ENCODE measurements at regions not wholly inside any gene's neighbourhood (a gene's known extent, or its start where the extent isn't known, plus 50 kb on each side); places are given as distances from the start of the nearest gene placed in this dataset.
"Not testable (repeated sequence)": the region's sequence is repeated elsewhere in the genome, so short reads cannot be mapped to it uniquely, and the experiment has no call there.

DNA sequence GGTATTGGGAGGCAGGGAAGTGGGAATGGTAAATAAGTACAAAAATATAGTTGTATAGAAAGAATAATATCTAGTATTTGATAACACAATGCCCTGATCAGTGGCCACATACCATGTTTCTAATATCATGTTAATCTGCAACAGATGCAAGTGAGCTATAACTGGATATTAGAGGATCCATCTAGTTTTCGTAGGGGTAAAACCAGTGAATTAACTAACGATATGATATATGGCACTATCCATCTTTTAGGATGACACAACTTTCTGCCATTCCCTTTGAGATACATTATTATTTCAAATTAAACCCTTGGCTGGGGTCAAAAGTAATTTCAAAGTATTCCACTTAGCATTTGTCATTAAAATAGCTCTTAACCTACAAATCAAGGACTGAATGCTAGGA is 1686.2 kb downstream of the SLITRK1 start:
- DNase-seq (ENCODE audit: low spot score) = no peak
- TF ChIP-seq, protein P1, sequence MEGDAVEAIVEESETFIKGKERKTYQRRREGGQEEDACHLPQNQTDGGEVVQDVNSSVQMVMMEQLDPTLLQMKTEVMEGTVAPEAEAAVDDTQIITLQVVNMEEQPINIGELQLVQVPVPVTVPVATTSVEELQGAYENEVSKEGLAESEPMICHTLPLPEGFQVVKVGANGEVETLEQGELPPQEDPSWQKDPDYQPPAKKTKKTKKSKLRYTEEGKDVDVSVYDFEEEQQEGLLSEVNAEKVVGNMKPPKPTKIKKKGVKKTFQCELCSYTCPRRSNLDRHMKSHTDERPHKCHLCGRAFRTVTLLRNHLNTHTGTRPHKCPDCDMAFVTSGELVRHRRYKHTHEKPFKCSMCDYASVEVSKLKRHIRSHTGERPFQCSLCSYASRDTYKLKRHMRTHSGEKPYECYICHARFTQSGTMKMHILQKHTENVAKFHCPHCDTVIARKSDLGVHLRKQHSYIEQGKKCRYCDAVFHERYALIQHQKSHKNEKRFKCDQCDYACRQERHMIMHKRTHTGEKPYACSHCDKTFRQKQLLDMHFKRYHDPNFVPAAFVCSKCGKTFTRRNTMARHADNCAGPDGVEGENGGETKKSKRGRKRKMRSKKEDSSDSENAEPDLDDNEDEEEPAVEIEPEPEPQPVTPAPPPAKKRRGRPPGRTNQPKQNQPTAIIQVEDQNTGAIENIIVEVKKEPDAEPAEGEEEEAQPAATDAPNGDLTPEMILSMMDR (IDR thresholded peaks at IDR 0.05; ENCODE audit: extremely low read depth, insufficient read depth, missing control alignments) = no peak
- in situ Hi-C loops (cut with MboI; ENCODE audit: low pct_unique_long_range_greater_than_20kb, low sequenced_read_pairs, unreplicated experiment) = no loop called here

DNA sequence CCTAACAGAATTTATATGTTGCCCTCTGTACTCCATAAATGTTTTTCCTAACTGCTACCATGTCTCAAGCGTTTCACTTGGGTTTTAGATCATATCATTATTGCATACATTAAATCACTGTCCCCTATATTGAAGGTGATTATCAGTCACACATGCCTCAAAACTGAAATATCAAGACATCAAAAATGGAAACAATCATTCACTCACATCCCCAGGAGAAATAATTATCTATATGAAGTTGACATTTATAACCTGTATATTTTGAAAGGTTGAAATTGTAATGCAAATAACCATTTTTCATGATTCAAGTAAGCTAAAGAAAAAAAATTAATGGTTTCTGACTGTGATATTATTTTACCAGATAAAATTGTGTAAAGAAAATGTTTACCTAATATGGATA is 1695.0 kb downstream of the SLITRK1 start:
- no peak for DNase-seq (ENCODE audit: low spot score)
- TF ChIP-seq, protein P1 (IDR thresholded peaks at IDR 0.05; ENCODE audit: extremely low read depth, insufficient read depth, missing control alignments) = no peak
- in situ Hi-C loops (cut with MboI; ENCODE audit: low pct_unique_long_range_greater_than_20kb, low sequenced_read_pairs, unreplicated experiment) = no loop called here

DNA sequence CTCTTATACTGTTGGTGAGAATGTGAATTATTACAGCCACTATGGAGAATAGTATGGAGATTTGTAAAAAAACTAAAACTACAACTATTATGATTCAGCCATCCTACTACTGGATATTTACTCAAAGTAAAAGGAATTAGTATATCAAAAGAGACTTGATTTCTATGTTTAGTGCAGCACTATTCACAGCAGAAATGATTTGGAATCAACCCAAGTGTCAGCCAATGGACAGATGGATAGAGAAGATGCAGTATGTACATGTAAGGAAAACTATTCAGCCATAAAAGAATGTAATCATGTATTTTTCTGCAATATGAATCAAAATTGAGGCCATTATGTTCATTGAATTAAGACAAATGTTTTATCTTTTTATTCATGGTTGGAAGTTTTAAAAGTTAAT is 1705.5 kb downstream of the SLITRK1 start:
- in situ Hi-C loops (cut with MboI; ENCODE audit: low pct_unique_long_range_greater_than_20kb, low sequenced_read_pairs, unreplicated experiment) = no loop called here
- DNase-seq (ENCODE audit: low spot score) = no peak
- TF ChIP-seq, protein P1 (IDR thresholded peaks at IDR 0.05; ENCODE audit: extremely low read depth, insufficient read depth, missing control alignments) = no peak

DNA sequence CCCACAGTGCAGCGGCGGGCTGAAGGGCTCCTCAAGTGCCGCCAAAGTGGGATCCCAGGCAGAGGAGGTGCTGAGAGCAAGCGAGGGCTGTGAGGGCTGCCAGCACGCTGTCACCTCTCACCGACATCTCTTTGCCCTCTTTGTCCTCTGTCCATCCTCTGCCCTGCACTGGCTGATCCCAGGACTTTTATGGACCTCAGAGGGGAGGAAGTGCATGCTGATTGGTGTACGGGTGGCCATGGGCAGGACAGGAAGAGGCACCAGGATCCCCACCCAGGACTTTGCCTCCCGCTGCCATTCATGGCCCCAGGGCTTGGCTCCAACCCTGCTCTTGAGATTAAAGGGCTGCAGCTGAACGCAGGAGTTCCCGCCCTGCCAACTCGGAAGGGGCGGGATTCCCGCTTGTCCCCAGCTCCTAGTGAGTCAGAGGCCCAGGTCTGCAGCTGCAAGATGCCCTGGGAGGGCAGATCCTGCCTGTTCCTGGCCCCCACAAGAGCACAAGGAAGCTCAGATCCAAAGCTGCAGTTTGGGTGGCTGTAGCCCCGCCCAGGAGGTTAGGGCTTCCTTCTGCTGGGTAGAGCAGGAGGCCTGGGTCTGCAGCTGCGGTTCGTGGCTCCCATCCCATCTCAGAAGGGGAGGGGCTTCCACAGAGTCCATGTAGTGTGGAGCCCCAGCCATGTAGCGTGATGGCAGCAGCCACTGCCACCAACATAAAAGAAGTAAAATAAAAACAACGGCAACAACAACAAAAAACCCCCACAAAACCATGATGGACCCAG is 1716.7 kb downstream of the SLITRK1 start:
- DNase-seq (ENCODE audit: low spot score) = no peak
- TF ChIP-seq, protein P1 (IDR thresholded peaks at IDR 0.05; ENCODE audit: extremely low read depth, insufficient read depth, missing control alignments) = no peak
- in situ Hi-C loops (cut with MboI; ENCODE audit: low pct_unique_long_range_greater_than_20kb, low sequenced_read_pairs, unreplicated experiment) = no loop called here

DNA sequence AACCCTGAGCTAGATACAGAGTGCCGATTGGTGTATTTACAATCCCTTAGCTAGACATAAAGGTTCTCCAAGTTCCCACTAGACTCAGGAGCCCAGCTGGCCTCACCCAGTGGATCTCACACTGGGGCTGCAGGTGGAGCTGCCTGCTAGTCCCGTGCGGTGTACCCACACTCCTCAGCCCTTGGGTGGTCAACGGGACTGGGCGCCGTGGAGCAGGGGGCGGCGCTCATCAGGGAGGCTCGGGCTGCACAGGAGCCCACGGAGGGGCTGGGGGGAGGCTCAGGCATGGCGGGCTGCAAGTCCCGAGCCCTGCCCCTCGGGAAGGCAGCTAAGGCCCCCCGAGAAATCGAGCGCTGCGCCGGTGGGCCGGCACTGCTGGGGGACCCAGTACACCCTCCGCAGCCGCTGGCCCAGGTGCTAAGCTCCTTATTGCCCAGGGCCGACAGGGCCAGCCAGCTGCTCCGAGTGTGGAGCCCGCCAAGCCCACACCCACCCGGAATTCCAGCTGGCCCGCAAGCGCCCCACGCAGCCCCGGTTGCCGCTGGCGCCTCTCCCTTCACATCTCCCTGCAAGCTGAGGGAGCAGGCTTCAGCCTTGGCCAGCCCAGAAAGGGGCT is 1717.4 kb downstream of the SLITRK1 start:
- in situ Hi-C loops (cut with MboI; ENCODE audit: low pct_unique_long_range_greater_than_20kb, low sequenced_read_pairs, unreplicated experiment); DNase-seq (ENCODE audit: low spot score): not testable (repeated sequence)

DNA sequence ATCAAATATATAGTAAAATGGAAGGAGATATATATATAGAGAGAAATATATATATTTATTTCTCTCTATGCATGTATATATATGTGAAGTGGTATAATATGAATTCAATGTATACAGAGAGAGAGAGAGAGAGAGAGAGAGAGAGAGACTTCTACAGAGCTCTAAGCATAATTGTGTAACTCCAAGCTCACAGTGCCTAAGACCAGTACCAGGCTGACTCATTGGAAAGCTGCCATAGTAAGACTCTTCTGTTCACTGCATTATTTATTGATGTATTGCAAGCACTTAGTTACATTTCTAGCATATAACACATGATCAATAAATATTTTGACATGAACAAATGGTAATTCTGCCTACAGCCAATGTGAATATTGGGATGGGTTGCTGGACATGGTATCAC is 1734.7 kb downstream of the SLITRK1 start:
- in situ Hi-C loops (cut with MboI; ENCODE audit: low pct_unique_long_range_greater_than_20kb, low sequenced_read_pairs, unreplicated experiment) = no loop called here
- TF ChIP-seq, protein P1 (IDR thresholded peaks at IDR 0.05; ENCODE audit: extremely low read depth, insufficient read depth, missing control alignments) = no peak
- DNase-seq (ENCODE audit: low spot score) = no peak

DNA sequence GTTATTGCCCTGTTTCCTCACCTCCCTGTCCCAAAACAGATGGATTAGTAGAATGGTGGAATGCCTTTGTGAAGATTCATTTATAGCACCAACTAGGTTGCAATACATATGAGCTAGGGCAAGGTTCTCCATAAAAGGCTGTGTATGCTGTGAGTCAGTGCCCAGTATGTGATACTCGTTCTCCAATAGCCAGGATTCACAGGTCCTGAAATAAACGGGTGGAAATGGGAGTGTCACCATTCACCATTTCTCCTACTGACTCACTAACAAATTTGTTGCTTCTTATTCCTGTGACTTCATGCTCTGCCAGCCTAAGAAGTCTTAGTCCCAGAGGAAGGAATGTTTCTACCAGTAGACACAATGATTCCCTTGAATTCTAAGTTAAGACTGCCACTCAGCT is 1745.4 kb downstream of the SLITRK1 start:
- in situ Hi-C loops (cut with MboI; ENCODE audit: low pct_unique_long_range_greater_than_20kb, low sequenced_read_pairs, unreplicated experiment) = no loop called here
- TF ChIP-seq, protein P1 (IDR thresholded peaks at IDR 0.05; ENCODE audit: extremely low read depth, insufficient read depth, missing control alignments) = no peak
- DNase-seq (ENCODE audit: low spot score) = no peak
